Stimulated activated CD4-positive, alpha-beta T cell treated with anti-CD3 and anti-CD28 coated beads, Interleukin-1b, Interleukin-23, amount 100 ng/mL, for 4 hours (primary cell): ENCODE measurements at regions not wholly inside any gene's neighbourhood (a gene's known extent, or its start where the extent isn't known, plus 50 kb on each side); places are given as distances from the start of the nearest gene placed in this dataset.
"Not testable (repeated sequence)": the region's sequence is repeated elsewhere in the genome, so short reads cannot be mapped to it uniquely, and the experiment has no call there.

Source experiments
- DNase-seq, 2 donors: peaks; one replicate each; pipeline ENCODE4 v3.0.0-alpha.2; 2020; ENCODE audit warnings: low read depth in 2 of 2

DNA sequence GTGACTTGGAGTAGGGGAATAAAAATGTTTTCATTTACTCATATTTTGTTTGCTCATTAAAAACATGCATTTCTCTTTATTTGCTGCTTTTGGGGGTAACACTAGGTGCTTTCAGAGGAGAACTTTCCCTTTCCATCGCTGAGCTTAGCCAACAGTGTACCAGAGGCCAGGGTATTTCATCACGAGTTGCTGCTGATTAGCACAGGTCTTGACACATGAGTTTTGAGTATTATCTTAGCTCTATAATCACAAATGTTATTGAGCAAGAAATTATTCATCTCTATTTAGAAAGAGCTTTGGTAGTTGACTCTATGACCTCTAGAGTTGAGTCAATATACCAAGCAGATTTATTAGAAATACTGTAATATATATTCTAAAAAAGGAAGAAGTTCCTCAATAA, 375.9 kb downstream of the NXPH1 start:
- no peak for DNase-seq

- DNase-seq = no peak
These were observed 384.1 kb downstream of the NXPH1 start for GRCh38 chr7:8817448-8818036.

DNA sequence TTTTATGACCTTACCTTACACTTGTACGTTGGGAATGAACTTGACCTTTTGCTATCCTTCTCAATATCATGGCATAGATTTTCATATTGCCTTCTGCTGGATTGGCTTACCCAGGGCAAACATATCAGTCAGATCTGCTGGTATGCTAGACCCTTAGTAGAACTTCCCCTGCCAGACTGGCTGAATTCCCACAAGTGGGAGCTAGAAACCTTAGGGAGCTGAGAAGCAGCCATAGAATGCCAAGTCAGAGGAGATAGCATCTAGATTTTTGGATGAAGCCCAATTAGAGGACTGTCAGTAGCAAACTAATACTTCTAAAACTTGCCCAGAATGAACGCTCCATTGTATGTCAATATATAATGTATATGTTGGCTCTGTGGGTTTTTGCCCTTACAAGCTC, 385.0 kb downstream of the NXPH1 start:
- DNase-seq = no peak

GRCh38 chr7:8822595-8822994, 389.2 kb downstream of the NXPH1 start:
- no peak for DNase-seq

GRCh38 chr7:8823486-8823885, 390.1 kb downstream of the NXPH1 start:
- DNase-seq = no peak

GRCh38 chr7:8827329-8827728, 393.9 kb downstream of the NXPH1 start:
- no peak for DNase-seq

- DNase-seq = no peak
These were observed 395.7 kb downstream of the NXPH1 start for GRCh38 chr7:8829100-8829499.

- DNase-seq = no peak
These were observed 398.0 kb downstream of the NXPH1 start for GRCh38 chr7:8831376-8831775.

- DNase-seq = no peak
These were observed 399.9 kb downstream of the NXPH1 start for GRCh38 chr7:8833355-8833754.

DNA sequence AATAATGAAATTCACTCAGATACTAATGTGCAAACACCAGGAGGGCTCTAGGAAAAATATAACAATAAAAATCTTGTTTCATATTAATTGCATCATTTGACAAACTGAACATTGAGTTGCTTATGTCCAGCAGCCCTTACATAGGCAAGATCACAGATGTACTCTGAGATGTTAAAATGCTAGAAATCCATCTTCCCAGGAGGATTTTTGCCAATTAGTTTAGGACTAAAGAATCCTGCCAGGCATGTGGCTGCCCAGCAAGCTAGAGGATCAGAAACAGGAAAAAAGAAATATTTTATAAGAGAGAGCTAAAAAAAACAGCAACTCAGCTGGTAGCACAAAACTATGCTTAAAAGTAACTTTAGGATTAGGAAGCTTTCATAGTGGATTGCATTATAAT, 407.8 kb downstream of the NXPH1 start:
- DNase-seq = no peak

GRCh38 chr7:8871716-8872115, 438.3 kb downstream of the NXPH1 start:
- no peak for DNase-seq

DNA sequence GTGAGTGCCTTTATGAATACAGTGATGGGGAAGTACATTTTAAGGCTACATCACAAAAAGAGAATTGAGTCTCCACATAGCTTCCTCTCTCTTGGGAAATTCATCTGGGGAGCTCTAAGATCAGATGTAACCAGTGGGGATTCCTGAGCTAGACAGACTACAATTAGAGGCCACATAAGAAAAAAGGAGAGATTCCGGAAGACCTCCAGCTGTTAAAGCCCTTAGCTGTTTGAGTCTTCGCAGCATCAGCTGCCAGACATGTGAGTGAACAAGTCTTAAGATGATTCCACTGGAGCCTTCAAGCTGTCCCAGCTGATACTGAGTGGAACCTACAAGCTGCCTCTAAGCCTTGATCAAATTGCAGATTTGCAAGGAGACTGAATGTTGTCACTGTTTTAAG, 448.5 kb downstream of the NXPH1 start:
- no peak for DNase-seq

- DNase-seq = no peak
These were observed 452.1 kb downstream of the NXPH1 start for GRCh38 chr7:8885480-8886000.

DNA sequence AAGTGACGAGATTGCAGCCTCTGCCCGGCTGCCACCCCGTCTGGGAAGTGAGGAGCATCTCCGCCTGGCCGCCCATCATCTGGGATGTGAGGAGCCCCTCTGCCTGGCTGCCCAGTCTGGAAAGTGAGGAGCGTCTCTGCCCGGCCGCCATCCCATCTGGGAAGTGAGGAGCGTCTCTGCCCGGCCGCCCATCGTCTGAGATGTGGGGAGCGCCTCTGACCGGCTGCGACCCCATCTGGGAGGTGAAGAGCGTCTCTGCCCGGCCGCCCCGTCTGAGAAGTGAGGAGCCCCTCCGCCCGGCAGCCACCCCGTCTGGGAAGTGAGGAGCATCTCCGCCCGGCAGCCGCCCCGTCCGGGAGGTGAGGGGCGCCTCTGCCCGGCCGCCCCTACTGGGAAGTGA, 456.9 kb downstream of the NXPH1 start:
- DNase-seq = not testable (repeated sequence)

GRCh38 chr7:8893775-8894174, 460.4 kb downstream of the NXPH1 start:
- DNase-seq = no peak

DNA sequence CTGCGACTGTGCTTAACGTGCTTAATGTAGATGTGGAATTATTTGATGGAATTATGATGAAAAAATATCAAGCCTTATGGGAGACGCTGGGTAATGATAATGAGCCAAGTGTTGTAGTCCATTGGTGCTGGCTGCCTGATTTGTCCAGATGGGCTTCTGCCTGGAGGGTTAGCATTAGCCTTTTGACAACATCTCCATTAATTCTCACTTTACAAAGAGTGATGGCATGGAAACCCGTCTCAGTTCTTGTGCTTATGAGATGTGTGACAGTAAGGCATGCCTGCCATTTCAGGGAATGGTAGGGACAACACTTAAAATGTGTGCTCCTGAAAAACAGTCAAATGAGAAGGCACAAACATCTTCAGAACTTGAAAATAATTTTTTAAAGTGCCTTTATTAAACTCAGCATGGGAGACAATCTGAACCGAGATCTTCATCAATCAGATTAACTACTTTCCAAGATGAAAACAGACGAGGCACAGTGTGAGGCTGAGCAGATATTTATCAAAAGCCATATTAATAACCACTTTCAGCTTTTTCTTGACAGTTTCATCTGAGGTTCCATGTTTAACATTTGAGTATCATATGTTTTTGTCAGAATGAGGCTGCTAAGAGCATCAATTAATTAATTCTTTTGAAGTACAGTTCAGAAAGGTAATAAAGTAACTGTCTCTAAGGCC, 473.1 kb downstream of the NXPH1 start:
- no peak for DNase-seq

DNA sequence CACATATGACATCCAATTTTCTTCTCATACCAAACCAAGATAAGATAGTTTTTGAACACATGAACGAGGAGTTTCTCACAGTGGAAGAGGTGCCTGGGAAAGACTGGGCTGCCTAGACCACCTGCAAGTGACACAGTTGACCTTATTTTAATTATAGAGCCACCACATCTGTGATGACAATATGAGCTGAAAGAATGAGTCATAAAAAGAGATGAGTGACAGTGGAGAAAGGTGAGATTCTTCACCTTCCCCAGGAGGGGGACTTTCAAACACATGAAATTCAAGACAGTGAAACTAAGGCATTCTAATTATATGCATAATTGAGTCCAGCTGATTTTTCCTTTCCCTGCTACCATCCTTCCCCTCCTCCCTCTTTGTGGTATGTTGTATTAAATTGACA, 475.5 kb downstream of the NXPH1 start:
- DNase-seq = no peak

DNA sequence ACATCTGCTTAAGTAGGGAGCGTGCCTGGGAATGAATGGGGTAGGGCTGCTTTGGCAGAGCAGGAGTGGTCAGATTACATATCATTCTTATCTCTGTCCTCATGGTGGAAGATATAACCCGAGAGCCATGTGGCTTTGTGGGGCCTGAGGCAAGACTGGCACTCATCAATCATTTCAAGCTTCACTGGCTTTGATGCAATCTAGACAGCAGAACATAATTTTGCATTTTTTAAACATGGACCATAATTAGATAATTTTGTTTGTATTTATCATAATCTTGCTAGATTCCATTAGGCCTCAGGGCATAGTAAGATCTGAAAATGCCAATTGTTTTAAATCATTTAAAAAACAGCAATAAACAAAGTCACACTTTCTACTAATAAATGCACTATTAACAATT, 480.3 kb downstream of the NXPH1 start:
- no peak for DNase-seq

DNA sequence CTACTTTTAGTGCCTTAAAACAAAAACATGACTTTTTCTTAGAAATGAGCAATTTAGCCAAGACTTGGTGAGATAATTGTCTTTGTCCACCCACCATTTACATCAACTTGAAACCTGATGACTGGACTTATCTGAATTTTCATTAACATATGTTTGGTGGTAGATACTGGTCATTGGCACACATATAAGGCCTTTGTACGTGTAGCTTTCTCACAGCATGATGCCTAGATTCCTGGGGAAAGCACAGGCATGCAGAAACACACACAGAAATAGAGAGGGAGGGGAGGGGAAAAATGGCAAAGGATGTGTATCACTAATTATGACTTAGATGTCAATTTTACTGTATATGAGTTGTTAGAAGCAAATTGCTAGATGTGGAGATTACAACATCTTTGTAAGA, 488.4 kb downstream of the NXPH1 start:
- no peak for DNase-seq

DNA sequence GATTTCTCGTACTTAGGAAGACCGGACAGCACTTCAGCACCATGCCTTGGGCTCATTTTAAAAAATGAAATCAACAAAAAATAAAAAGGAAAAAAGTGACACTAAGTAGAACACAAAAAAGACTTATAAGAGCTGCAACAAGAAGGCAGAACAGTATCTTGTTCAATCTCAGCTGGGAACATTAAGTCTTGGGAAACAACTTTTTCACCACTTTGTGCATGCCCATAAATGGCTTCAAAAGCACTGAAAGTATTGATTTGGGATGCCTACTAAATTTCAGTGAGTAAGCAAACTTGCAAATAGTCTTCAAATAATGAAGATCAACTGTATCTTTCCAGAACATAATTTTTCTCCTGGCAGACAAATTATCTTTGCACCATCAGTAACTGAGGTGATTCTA, 489.3 kb downstream of the NXPH1 start:
- DNase-seq = no peak

GRCh38 chr7:8923164-8923806, 489.9 kb downstream of the NXPH1 start:
- no peak for DNase-seq

GRCh38 chr7:8931906-8932646, 498.7 kb downstream of the NXPH1 start:
- no peak for DNase-seq

GRCh38 chr7:8932751-8933150, 499.3 kb downstream of the NXPH1 start:
- DNase-seq = no peak
